DOHH2 (cell line): ENCODE measurements at regions not wholly inside any gene's neighbourhood (a gene's known extent, or its start where the extent isn't known, plus 50 kb on each side); places are given as distances from the start of the nearest gene placed in this dataset.

Source experiments
- CTCF ChIP-seq: fragments of 200-600 bp; sonication (generic); IDR thresholded peaks from one replicate; pipeline ENCODE4 v1.5.1; 2014; ENCODE audit warnings: antibody characterized with exemption, mild to moderate bottlenecking, low read depth, low read length; ENCODE audit not compliant: poor library complexity, severe bottlenecking
- EZH2phosphoT487 ChIP-seq: fragments of 200-600 bp; sonication (generic); IDR thresholded peaks from 2 replicates; pipeline ENCODE4 v1.6.1; 2017; ENCODE audit warnings: borderline replicate concordance, mild to moderate bottlenecking, antibody characterized with exemption, low read length, moderate library complexity, mixed read lengths

GRCh38 chr2:57460396-57461276 lies 586.0 kb upstream of the VRK2 start:
- TF ChIP-seq CTCF = no peak
- TF ChIP-seq EZH2phosphoT487 = no peak
